NCI-H2081 treated with DMSO at 0.1 percent for 48 hours (cell line): ENCODE measurements at regions not wholly inside any gene's neighbourhood (a gene's known extent, or its start where the extent isn't known, plus 50 kb on each side); places are given as distances from the start of the nearest gene placed in this dataset.
"Not testable (repeated sequence)": the region's sequence is repeated elsewhere in the genome, so short reads cannot be mapped to it uniquely, and the experiment has no call there.

Source experiments
- DNase-seq: peaks from one replicate; lab custom pipeline; 2025; lab: John Stamatoyannopoulos, UW

- peak; percentile 66 for DNase-seq
Measured at GRCh38 chr6:115551527-115551926, 509.2 kb downstream of the FRK start.

- DNase-seq: no peak
Measured at GRCh38 chr6:115545672-115545986, 515.1 kb downstream of the FRK start.

- DNase-seq: no peak
Measured at GRCh38 chr6:115544765-115545671, 515.7 kb downstream of the FRK start.

- DNase-seq: no peak
Measured at GRCh38 chr6:115540077-115540869, 520.4 kb downstream of the FRK start.

GRCh38 chr6:115539531-115539930 lies 521.2 kb downstream of the FRK start:
- DNase-seq: no peak

- no peak for DNase-seq
Measured at GRCh38 chr6:115524821-115525220, 535.9 kb downstream of the FRK start.

- DNase-seq: not testable (repeated sequence)
Measured at GRCh38 chr6:115521747-115522146, 538.9 kb downstream of the FRK start.

- DNase-seq: no peak
Measured at GRCh38 chr6:115514656-115515055, 546.0 kb downstream of the FRK start.

- no peak for DNase-seq
Measured at GRCh38 chr6:115512923-115513322, 547.8 kb downstream of the FRK start.

- no peak for DNase-seq
Measured at GRCh38 chr6:115511771-115512170, 548.9 kb downstream of the FRK start.

GRCh38 chr6:115502432-115502831 lies 558.3 kb downstream of the FRK start:
- not testable (repeated sequence) for DNase-seq

GRCh38 chr6:115495184-115495583 lies 565.5 kb downstream of the FRK start:
- no peak for DNase-seq

- DNase-seq: no peak
Measured at GRCh38 chr6:115487331-115487730, 573.4 kb downstream of the FRK start.

GRCh38 chr6:115485400-115485799 lies 575.3 kb downstream of the FRK start:
- DNase-seq: peak; percentile 70

- not testable (repeated sequence) for DNase-seq
Measured at GRCh38 chr6:115480543-115480942, 580.1 kb downstream of the FRK start.

- no peak for DNase-seq
Measured at GRCh38 chr6:115474443-115475041, 586.1 kb downstream of the FRK start.

- DNase-seq: no peak
Measured at GRCh38 chr6:115468272-115469005, 592.3 kb downstream of the FRK start.

GRCh38 chr6:115467726-115468125 lies 593.0 kb downstream of the FRK start:
- no peak for DNase-seq

- no peak for DNase-seq
Measured at GRCh38 chr6:115460913-115461312, 599.8 kb downstream of the FRK start.

GRCh38 chr6:115456848-115457247 lies 603.8 kb downstream of the FRK start:
- no peak for DNase-seq

GRCh38 chr6:115443825-115444478 lies 616.7 kb downstream of the FRK start:
- DNase-seq: no peak

- no peak for DNase-seq
Measured at GRCh38 chr6:115442323-115442722, 618.4 kb downstream of the FRK start.
